Glomerular visceral epithelial cell (primary cell): ENCODE measurements at regions not wholly inside any gene's neighbourhood (a gene's known extent, or its start where the extent isn't known, plus 50 kb on each side); places are given as distances from the start of the nearest gene placed in this dataset.
"Not testable (repeated sequence)": the region's sequence is repeated elsewhere in the genome, so short reads cannot be mapped to it uniquely, and the experiment has no call there.

Experiments used
- DNase-seq: peaks from one replicate; pipeline ENCODE4 v3.0.0-alpha.2; 2016; ENCODE audit errors: extremely low spot score

DNA sequence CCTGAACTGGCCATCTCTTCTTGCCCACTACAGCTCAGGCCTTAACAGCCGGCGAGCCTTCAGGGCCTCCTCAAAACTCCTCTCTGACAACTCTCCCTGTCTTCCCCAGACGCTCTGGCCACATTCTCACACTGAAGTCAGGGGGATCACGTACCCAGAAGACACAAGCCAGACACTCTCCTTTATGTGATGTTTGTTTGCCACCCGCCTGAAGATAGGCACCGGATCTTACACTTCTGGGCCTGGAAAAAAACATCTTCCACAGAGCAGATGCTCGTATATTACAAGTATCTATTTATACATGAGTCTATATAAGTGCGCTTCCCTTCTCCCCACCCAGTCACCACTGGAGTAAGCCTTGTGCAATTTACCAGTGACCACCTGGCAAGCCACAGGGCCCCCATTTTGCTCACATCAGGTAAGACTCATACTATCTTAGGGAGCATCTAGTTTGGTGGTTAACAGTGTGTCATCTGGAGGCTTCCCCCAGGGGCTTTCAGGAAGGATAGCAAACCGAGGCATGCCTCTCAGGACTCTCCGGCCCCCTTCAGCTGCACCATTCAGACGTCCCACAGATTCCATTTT is 349.4 kb downstream of the SOX9 start:
- no peak for DNase-seq

GRCh38 chr17:72470734-72471133 is 349.9 kb downstream of the SOX9 start:
- DNase-seq = no peak

GRCh38 chr17:72471296-72471695 is 350.5 kb downstream of the SOX9 start:
- DNase-seq = no peak

DNA sequence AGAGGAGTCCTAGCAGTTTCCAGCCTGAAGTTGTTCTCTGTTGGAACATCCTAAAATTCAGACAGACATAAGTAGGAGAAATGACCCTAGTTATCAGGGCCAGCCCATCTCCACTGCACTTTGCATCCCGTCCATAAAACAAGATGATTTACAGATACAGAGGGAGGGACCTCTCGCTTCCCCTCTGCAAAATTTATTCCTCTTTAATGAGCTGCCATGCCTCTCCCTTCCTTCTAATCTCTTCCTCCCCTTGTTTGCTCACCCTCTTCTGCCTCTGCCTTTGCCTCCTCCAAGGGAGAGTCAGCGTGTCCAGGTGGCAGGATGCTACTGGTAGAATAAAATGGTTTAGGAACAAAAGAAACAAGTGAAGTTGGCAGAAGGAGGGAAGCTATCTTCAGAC is 351.3 kb downstream of the SOX9 start:
- no peak for DNase-seq

DNA sequence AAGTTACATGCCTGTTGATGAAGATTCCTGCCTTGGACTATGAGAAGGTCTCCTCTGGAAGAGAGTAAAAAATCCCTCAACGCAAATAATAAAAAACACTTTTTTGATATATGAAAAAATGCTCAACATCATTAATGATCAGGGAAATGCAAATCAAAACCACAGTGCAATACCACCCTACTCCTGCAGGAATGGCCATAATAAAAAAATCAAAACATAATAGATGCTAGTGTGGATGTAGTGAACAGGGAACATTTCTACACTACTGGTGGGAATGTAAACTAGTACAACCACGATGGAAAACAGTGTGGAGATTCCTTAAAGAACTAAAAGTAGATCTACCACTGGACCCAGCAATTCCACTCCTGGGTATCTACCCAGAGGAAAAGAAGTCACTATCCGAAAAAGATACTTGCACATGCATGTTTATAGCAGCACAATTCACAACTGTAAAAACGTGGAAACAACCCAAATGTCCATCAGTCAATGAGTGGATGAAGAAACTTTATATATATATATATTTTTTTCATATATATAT is 352.1 kb downstream of the SOX9 start:
- DNase-seq = not testable (repeated sequence)

GRCh38 chr17:72474243-72474642 is 353.4 kb downstream of the SOX9 start:
- no peak for DNase-seq

- no peak for DNase-seq
Observed at GRCh38 chr17:72474719-72475477, 354.1 kb downstream of the SOX9 start.

- DNase-seq = no peak
Observed at GRCh38 chr17:72476134-72476533, 355.3 kb downstream of the SOX9 start.

DNA sequence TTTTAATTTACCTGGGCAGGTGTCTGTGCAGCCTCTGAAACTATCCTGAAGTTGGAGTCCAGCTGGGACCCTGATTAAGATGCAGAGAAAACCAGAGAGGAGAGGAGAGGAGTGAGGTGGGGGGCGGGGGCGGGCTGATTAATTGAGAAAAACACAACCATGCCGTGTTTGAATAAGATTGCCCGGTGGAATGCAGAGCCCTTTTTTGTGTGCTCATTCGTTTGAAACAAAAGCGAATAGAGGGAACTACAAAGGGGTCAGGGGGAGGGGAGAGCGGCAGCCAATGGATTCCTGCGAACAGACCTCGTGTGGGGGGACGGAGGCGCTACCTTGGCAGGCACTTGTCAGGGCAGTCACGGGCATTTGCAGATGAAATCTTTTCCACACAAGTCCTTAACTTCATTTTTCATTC is 355.8 kb downstream of the SOX9 start:
- no peak for DNase-seq

GRCh38 chr17:72477491-72477890 is 356.7 kb downstream of the SOX9 start:
- no peak for DNase-seq

- DNase-seq = no peak
Observed at GRCh38 chr17:72479113-72479512, 358.3 kb downstream of the SOX9 start.

DNA sequence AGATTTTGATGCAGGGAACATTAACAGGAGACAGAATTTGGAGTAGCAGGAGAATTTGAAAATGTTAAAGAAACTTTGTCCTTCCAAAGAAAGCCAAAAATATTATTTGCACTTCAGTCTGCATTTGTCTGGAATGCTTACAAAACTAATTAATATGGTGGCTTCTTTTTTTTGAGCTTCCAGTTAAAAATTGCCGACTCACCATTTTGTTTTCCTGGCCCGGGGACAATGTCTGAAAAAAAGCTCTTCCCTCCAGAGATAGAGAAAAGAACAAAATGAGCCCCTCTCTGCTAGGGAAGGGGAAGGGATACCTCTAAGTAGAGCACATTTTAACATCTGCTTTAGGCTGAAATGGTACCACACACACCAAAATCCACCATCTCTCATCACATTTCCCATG is 360.8 kb downstream of the SOX9 start:
- DNase-seq = no peak

DNA sequence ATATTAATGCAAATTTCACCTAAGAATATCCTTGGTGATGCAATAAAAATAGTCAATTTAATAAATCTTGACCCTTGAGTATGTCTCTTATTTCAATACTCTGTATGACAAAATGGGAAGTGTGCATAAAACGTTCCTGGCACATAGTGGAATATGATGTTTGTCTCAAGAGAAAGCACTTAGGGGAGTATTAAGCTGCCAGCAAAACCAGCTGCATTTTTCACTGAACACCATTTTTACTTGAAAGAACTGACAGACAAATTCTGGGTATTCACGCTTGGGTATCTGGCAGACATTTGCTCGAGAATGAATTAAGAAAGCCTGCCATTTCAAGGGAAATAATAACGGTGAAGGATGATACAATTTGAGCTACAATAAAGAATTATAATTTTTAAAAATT is 364.8 kb downstream of the SOX9 start:
- no peak for DNase-seq

DNA sequence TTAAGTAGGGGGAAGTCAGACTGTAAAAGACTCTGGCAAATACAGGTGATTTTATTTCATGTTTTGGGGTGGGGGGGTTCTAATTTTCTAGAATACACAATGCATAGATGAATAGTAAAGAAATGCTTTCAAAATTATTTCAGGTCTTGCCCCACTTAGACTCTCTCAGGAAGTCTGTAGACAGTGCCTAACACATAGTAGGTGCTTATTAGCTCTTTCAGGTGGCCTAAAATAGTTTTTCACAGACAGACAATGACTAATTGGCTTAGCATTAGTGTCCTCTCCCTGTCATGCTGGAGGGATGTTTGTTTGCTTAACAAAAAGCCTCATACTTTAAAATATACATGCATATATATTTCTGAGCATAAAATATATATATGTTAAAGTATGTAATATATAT is 366.0 kb downstream of the SOX9 start:
- DNase-seq = no peak

DNA sequence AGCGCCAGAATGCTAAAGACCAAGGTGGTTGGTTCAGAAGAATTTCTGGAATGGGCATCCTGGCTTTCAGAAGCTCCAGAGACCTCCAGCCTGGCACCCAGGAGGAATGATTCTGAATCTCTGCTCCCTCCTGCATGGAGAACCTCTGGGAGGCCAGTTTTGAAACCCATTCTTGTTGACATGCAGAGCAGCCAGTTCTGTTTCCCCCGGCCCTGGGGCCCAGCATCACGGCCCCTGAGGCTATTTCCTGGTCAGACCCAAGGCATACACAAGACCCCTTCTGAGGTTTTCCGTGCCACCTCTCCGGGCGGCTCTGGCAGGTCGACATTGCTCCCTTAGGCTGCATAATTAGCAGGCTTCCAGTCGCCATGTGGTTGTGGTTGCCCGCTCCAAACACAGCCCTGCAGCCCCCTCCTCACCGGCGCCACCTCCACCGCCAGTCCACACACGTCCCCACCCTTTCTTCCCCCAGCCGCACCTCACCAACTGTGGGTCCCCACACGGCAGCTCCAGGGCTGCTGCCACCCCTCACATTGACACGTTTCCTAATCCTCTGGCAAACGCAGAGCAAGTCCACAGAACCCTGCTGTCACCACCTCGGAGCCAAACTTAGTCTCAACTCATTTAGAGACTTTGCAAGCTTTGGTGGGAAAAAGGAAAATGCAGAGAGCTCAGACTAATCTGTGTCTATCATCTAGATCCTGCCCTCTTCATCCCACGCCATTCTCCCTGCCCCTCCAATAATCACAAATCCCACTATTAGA is 367.1 kb downstream of the SOX9 start:
- DNase-seq = no peak

GRCh38 chr17:72488555-72489271 is 367.9 kb downstream of the SOX9 start:
- DNase-seq = no peak

GRCh38 chr17:72489272-72489641 is 368.4 kb downstream of the SOX9 start:
- DNase-seq = no peak

- no peak for DNase-seq
Observed at GRCh38 chr17:72491102-72491501, 370.3 kb downstream of the SOX9 start.

DNA sequence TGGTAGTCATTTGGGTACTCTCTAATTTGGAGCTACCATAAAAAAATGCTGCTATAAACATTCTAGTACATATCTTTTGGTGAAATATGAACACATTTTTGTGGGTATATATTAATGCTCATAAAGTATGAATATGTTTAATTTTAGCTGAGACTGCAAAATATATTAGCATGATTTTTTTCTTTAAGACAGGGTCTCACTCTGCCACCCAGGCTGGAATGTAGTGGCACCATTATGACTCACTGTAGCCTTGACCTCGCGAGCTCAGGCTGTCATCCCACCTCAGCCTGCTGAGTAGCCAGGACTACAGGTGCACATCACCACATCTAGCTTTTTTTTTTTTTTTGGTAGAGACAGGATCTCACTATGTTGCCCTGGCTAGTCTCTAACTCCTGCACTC is 371.7 kb downstream of the SOX9 start:
- DNase-seq = no peak

- DNase-seq = no peak
Observed at GRCh38 chr17:72492941-72493340, 372.1 kb downstream of the SOX9 start.

DNA sequence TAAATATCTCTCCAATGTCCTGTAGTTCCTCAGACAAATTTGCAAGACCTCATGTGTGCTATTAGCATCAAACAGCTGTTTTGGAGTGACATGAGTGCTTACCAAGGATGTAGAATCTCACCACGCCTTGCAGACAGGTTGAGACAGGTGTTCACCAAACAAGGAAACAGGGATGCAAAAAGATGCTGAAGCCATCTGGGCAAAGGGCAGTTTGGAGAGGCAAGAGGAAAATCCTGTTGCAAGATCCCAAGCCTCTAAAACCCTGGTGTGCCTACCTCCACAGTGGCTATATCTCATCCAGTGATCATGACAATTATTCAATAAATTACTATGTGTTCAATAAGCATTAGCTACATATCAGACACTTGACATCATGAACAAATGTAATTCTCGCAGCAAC is 373.7 kb downstream of the SOX9 start:
- DNase-seq = no peak

DNA sequence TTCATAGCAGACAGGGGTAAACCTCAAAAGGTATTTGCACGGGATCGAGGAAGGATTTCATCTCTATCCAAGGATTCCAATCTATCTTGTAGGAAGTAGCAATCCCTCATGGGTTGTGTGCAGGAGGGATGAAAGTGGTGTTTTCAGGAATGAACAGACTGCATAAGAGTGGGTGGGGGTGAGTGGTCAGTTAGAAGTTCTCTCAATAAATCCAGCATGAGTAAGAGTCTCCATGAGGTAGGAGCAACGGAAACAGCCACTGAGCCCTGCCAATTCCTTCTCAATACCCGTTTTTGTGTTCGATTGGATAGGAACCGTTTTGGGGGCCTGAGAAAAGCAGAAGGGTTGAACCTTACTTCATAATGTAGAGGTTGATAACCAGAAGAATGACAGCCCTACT is 375.6 kb downstream of the SOX9 start:
- no peak for DNase-seq
